ENCODE measurements at regions not wholly inside any gene's neighbourhood (a gene's known extent, or its start where the extent isn't known, plus 50 kb on each side); places are given as distances from the start of the nearest gene placed in this dataset.
"Not testable (repeated sequence)": the region's sequence is repeated elsewhere in the genome, so short reads cannot be mapped to it uniquely, and the experiment has no call there.

GRCh38 chr10:56178210-56178609, 182.8 kb downstream of the ZWINT start:
- H3K9me3 ChIP-seq: no peaks in the 10 kb centered on the region
- no peak for TF ChIP-seq POLR2A (IDR thresholded peaks at IDR 0.05)
- no peak for TF ChIP-seq POLR2AphosphoS5 (IDR thresholded peaks at IDR 0.05)
- TF ChIP-seq, protein P1, sequence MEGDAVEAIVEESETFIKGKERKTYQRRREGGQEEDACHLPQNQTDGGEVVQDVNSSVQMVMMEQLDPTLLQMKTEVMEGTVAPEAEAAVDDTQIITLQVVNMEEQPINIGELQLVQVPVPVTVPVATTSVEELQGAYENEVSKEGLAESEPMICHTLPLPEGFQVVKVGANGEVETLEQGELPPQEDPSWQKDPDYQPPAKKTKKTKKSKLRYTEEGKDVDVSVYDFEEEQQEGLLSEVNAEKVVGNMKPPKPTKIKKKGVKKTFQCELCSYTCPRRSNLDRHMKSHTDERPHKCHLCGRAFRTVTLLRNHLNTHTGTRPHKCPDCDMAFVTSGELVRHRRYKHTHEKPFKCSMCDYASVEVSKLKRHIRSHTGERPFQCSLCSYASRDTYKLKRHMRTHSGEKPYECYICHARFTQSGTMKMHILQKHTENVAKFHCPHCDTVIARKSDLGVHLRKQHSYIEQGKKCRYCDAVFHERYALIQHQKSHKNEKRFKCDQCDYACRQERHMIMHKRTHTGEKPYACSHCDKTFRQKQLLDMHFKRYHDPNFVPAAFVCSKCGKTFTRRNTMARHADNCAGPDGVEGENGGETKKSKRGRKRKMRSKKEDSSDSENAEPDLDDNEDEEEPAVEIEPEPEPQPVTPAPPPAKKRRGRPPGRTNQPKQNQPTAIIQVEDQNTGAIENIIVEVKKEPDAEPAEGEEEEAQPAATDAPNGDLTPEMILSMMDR (IDR thresholded peaks at IDR 0.05): no peak
- intact Hi-C loops (cut with DNase I): no loop called here
- WGBS: 37% methylated on average over 4 of the region's 4 CpGs
- H3K36me3 ChIP-seq: no peaks in the 10 kb centered on the region
- H3K27me3 ChIP-seq (replicated peaks; ENCODE audit: insufficient read depth): no peaks in the 10 kb centered on the region
- no peak for DNase-seq (ENCODE audit: low spot score)
- H3K4me1 ChIP-seq (replicated peaks): no peaks in the 10 kb centered on the region
- H3K4me3 ChIP-seq: no peak overlapping the region
- H3K27ac ChIP-seq: no peak overlapping the region

- H3K9me3 ChIP-seq; DNase-seq (ENCODE audit: low spot score); H3K36me3 ChIP-seq; H3K27me3 ChIP-seq (replicated peaks; ENCODE audit: insufficient read depth); H3K4me3 ChIP-seq; H3K27ac ChIP-seq; H3K4me1 ChIP-seq (replicated peaks); intact Hi-C loops (cut with DNase I): not testable (repeated sequence)
- 98% methylated on average over 39 of the region's 41 CpGs for WGBS
Measured at GRCh38 chr10:56155091-56155513, 206.0 kb downstream of the ZWINT start.

DNA sequence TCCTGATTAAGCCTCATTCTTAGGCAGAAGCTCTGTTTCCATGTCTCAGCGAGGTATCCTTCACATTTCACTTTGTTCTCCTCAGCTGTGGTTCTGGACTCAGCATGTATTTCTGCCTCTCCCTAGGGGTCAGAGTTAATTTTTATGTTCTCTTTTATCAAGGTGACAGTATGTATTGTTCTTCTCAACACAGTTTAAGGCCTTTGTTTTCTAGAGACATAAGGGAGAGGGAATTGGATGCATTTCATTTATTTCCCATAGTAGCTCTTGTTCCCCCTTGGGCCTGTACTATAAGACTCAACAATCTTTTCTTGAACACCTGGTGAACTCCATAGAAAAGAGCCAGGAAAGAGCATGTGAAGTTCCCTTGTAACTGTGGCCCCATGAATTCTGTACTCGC, 214.3 kb downstream of the ZWINT start:
- Histone ChIP-seq H3K27me3 (replicated peaks; ENCODE audit: insufficient read depth) (no peaks in the 10 kb centered on the region), H3K36me3 (no peaks in the 10 kb centered on the region), H3K4me3 (no peak overlapping the region), H3K4me1 (replicated peaks) (no peaks in the 10 kb centered on the region), H3K27ac (no peak overlapping the region), H3K9me3 (no peaks in the 10 kb centered on the region)
- intact Hi-C loops (cut with DNase I): no loop called here
- DNase-seq (ENCODE audit: low spot score): no peak
- 95% methylated on average over 2 of the region's 2 CpGs for WGBS
- TF ChIP-seq, protein P1 (IDR thresholded peaks at IDR 0.05): no peak
- TF ChIP-seq POLR2AphosphoS5 (IDR thresholded peaks at IDR 0.05): no peak
- no peak for TF ChIP-seq POLR2A (IDR thresholded peaks at IDR 0.05)

- intact Hi-C loops (cut with DNase I): no loop called here
- TF ChIP-seq, protein P1 (IDR thresholded peaks at IDR 0.05): no peak
- Histone ChIP-seq H3K27me3 (replicated peaks; ENCODE audit: insufficient read depth) (no peaks in the 10 kb centered on the region), H3K36me3 (no peaks in the 10 kb centered on the region), H3K9me3 (no peaks in the 10 kb centered on the region), H3K4me1 (replicated peaks) (no peaks in the 10 kb centered on the region), H3K4me3 (no peak overlapping the region), H3K27ac (no peak overlapping the region)
- DNase-seq (ENCODE audit: low spot score): no peak
- 77% methylated on average over 1 of the region's 1 CpG for WGBS
Measured at GRCh38 chr10:56142092-56142728, 218.8 kb downstream of the ZWINT start.

- Histone ChIP-seq H3K4me1 (replicated peaks) (no peaks in the 10 kb centered on the region), H3K4me3 (no peak overlapping the region), H3K36me3 (no peaks in the 10 kb centered on the region), H3K9me3 (no peaks in the 10 kb centered on the region), H3K27ac (no peak overlapping the region), H3K27me3 (replicated peaks; ENCODE audit: insufficient read depth) (no peaks in the 10 kb centered on the region)
- intact Hi-C loops (cut with DNase I): no loop called here
- no peak for DNase-seq (ENCODE audit: low spot score)
- 18% methylated on average over 4 of the region's 4 CpGs for WGBS
- no peak for TF ChIP-seq POLR2AphosphoS5 (IDR thresholded peaks at IDR 0.05)
- TF ChIP-seq POLR2A (IDR thresholded peaks at IDR 0.05): no peak
- TF ChIP-seq, protein P1 (IDR thresholded peaks at IDR 0.05): no peak
Measured at GRCh38 chr10:56139405-56139804, 221.7 kb downstream of the ZWINT start.

Measured in prostate gland (tissue), 2 donors.